Body of pancreas (tissue), 4 donors: ENCODE measurements at regions not wholly inside any gene's neighbourhood (a gene's known extent, or its start where the extent isn't known, plus 50 kb on each side); places are given as distances from the start of the nearest gene placed in this dataset.

Source experiments
- CTCF ChIP-seq, 7 experiments: fragments of 450-650 bp in 4 of 7; fragments of 200-600 bp in 3 of 7; sonication (generic) in 3 of 7; IDR thresholded peaks; one replicate each; pipeline ENCODE4 v1.5.1; 2016 to 2019; ENCODE audit warnings: antibody characterized with exemption in 7 of 7
- POLR2A ChIP-seq, 3 donors: fragments of 450-650 bp; IDR thresholded peaks; one replicate each; pipeline ENCODE4 v1.6.1; 2016; ENCODE audit warnings: antibody characterized with exemption in 3 of 3, mild to moderate bottlenecking in 2 of 3

GRCh38 chr21:16568661-16569060 lies 838.9 kb downstream of the USP25 start:
- TF ChIP-seq POLR2A (IDR thresholded peaks at IDR 0.05) (no peak), CTCF (IDR thresholded peaks at IDR 0.05) (no peak)
